ENCODE measurements at regions not wholly inside any gene's neighbourhood (a gene's known extent, or its start where the extent isn't known, plus 50 kb on each side); places are given as distances from the start of the nearest gene placed in this dataset.

- no peaks in the 10 kb centered on the region for H3K4me1 ChIP-seq (ENCODE audit: control insufficient read depth, low read length)
- no peak overlapping the region for H3K4me3 ChIP-seq (ENCODE audit: low read length)
- no peaks in the 10 kb centered on the region for H4K20me1 ChIP-seq (ENCODE audit: control insufficient read depth, insufficient read depth, low read depth, low read length)
- H3K4me2 ChIP-seq (ENCODE audit: low read length) = no peak overlapping the region
- H3K79me2 ChIP-seq (ENCODE audit: control insufficient read depth, low read length) = no peaks in the 10 kb centered on the region
- peaks cover 4% of the 10 kb centered on the region for H3K9me3 ChIP-seq (ENCODE audit: control insufficient read depth, insufficient read depth, low read length)
- H3K27me3 ChIP-seq (ENCODE audit: control insufficient read depth, low read length) = no peaks in the 10 kb centered on the region
- TF ChIP-seq CTCF (IDR thresholded peaks at IDR 0.05; ENCODE audit: low read depth, low read length, poor library complexity, severe bottlenecking) = no peak
- no peak for TF ChIP-seq EZH2phosphoT487 (IDR thresholded peaks at IDR 0.05; ENCODE audit: borderline replicate concordance, low read length)
- H3K9me2 ChIP-seq (replicated peaks; ENCODE audit: control insufficient read depth, low read length) = no peaks in the 10 kb centered on the region
- no peaks in the 10 kb centered on the region for H3F3A ChIP-seq (ENCODE audit: control insufficient read depth, insufficient read depth)
- no peak overlapping the region for H3K27ac ChIP-seq (ENCODE audit: low read depth, low read length)
- no peaks in the 10 kb centered on the region for H3K36me3 ChIP-seq (ENCODE audit: control insufficient read depth, low read length)
Observed at GRCh38 chr6:6418421-6418820, 98.0 kb upstream of the F13A1 start.

GRCh38 chr6:6420107-6420506 lies 99.6 kb upstream of the F13A1 start:
- Histone ChIP-seq H3K9me2 (replicated peaks; ENCODE audit: control insufficient read depth, low read length) (no peaks in the 10 kb centered on the region), H4K20me1 (ENCODE audit: control insufficient read depth, insufficient read depth, low read depth, low read length) (no peaks in the 10 kb centered on the region), H3K27me3 (ENCODE audit: control insufficient read depth, low read length) (no peaks in the 10 kb centered on the region), H3K4me1 (ENCODE audit: control insufficient read depth, low read length) (peaks cover 4% of the 10 kb centered on the region), H3K9me3 (ENCODE audit: control insufficient read depth, insufficient read depth, low read length) (peaks cover 10% of the 10 kb centered on the region), H3K27ac (ENCODE audit: low read depth, low read length) (no peak overlapping the region), H3K4me2 (ENCODE audit: low read length) (no peak overlapping the region), H3F3A (ENCODE audit: control insufficient read depth, insufficient read depth) (no peaks in the 10 kb centered on the region), H3K36me3 (ENCODE audit: control insufficient read depth, low read length) (no peaks in the 10 kb centered on the region), H3K79me2 (ENCODE audit: control insufficient read depth, low read length) (no peaks in the 10 kb centered on the region), H3K4me3 (ENCODE audit: low read length) (no peak overlapping the region)
- TF ChIP-seq CTCF (IDR thresholded peaks at IDR 0.05; ENCODE audit: low read depth, low read length, poor library complexity, severe bottlenecking) (no peak), EZH2phosphoT487 (IDR thresholded peaks at IDR 0.05; ENCODE audit: borderline replicate concordance, low read length) (no peak)

DNA sequence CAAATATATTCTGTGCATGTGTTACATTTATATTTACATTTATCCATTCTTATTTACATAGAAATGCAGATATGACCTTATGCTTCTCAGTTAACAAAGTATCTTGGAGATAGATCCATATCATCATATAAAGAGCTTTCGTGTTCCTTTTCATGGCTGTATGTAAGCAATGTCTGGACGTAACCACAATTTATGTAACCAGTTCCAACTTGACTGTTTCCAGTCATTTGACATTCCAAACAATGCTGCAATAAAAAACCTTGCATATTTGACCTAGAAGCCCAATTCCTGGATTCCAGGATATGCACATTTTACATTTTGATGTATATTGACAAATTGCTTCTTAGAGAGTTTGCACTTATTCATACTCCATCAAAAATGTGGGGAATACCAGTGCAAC lies 113.7 kb upstream of the F13A1 start:
- no peak overlapping the region for H3K4me2 ChIP-seq (ENCODE audit: low read length)
- no peaks in the 10 kb centered on the region for H3K79me2 ChIP-seq (ENCODE audit: control insufficient read depth, low read length)
- no peak overlapping the region for H3K27ac ChIP-seq (ENCODE audit: low read depth, low read length)
- H3K9me3 ChIP-seq (ENCODE audit: control insufficient read depth, insufficient read depth, low read length) = no peaks in the 10 kb centered on the region
- H3K9me2 ChIP-seq (replicated peaks; ENCODE audit: control insufficient read depth, low read length) = no peaks in the 10 kb centered on the region
- H3K4me3 ChIP-seq (ENCODE audit: low read length) = no peak overlapping the region
- no peak for TF ChIP-seq CTCF (IDR thresholded peaks at IDR 0.05; ENCODE audit: low read depth, low read length, poor library complexity, severe bottlenecking)
- no peak for TF ChIP-seq EZH2phosphoT487 (IDR thresholded peaks at IDR 0.05; ENCODE audit: borderline replicate concordance, low read length)
- no peaks in the 10 kb centered on the region for H3F3A ChIP-seq (ENCODE audit: control insufficient read depth, insufficient read depth)
- no peaks in the 10 kb centered on the region for H3K27me3 ChIP-seq (ENCODE audit: control insufficient read depth, low read length)
- H3K4me1 ChIP-seq (ENCODE audit: control insufficient read depth, low read length) = no peaks in the 10 kb centered on the region
- H3K36me3 ChIP-seq (ENCODE audit: control insufficient read depth, low read length) = no peaks in the 10 kb centered on the region
- no peaks in the 10 kb centered on the region for H4K20me1 ChIP-seq (ENCODE audit: control insufficient read depth, insufficient read depth, low read depth, low read length)

DNA sequence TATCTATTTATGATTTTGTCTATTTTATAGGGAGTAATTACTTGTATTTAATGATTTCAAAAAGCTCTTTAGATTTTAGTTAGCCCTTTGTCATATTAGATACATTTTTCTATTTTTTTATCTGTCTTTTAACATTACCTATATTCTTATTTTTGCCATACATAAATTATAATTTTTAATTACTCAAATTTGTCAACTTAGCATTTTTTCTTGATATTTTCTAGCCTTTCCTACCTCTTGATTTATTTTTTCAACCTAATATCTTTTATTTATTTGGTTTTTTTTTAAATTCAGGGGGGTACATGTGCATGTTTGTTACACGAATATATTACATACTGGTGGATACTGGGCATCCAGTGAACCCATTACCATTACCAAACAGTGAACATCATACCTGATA lies 114.3 kb upstream of the F13A1 start:
- no peaks in the 10 kb centered on the region for H3K9me3 ChIP-seq (ENCODE audit: control insufficient read depth, insufficient read depth, low read length)
- no peak overlapping the region for H3K4me2 ChIP-seq (ENCODE audit: low read length)
- H3K4me3 ChIP-seq (ENCODE audit: low read length) = no peak overlapping the region
- no peaks in the 10 kb centered on the region for H3K27me3 ChIP-seq (ENCODE audit: control insufficient read depth, low read length)
- H3K4me1 ChIP-seq (ENCODE audit: control insufficient read depth, low read length) = no peaks in the 10 kb centered on the region
- H3K27ac ChIP-seq (ENCODE audit: low read depth, low read length) = no peak overlapping the region
- no peak for TF ChIP-seq EZH2phosphoT487 (IDR thresholded peaks at IDR 0.05; ENCODE audit: borderline replicate concordance, low read length)
- no peak for TF ChIP-seq CTCF (IDR thresholded peaks at IDR 0.05; ENCODE audit: low read depth, low read length, poor library complexity, severe bottlenecking)
- H3K79me2 ChIP-seq (ENCODE audit: control insufficient read depth, low read length) = no peaks in the 10 kb centered on the region
- H3K9me2 ChIP-seq (replicated peaks; ENCODE audit: control insufficient read depth, low read length) = no peaks in the 10 kb centered on the region
- H3K36me3 ChIP-seq (ENCODE audit: control insufficient read depth, low read length) = no peaks in the 10 kb centered on the region
- no peaks in the 10 kb centered on the region for H4K20me1 ChIP-seq (ENCODE audit: control insufficient read depth, insufficient read depth, low read depth, low read length)
- H3F3A ChIP-seq (ENCODE audit: control insufficient read depth, insufficient read depth) = no peaks in the 10 kb centered on the region
